ENCODE measurements at regions not wholly inside any gene's neighbourhood (a gene's known extent, or its start where the extent isn't known, plus 50 kb on each side); places are given as distances from the start of the nearest gene placed in this dataset.

- no peak overlapping the region for H3K27ac ChIP-seq (ENCODE audit: low read depth in 1 of 2, low read length in 2 of 2)
- CTCF ChIA-PET: no interaction called here
- no peak overlapping the region for H3K4me3 ChIP-seq (ENCODE audit: low read length)
- H3K36me3 ChIP-seq (ENCODE audit: insufficient read depth, low read length): no peaks in the 10 kb centered on the region
- Mint-ChIP-seq H3K27ac (no peak overlapping the region), H3K9me3 (peaks cover 5% of the 10 kb centered on the region), H3K4me1 (ENCODE audit: low read depth) (no peaks in the 10 kb centered on the region), H3K36me3 (ENCODE audit: low read depth) (no peaks in the 10 kb centered on the region), H3K27me3 (peaks cover 14% of the 10 kb centered on the region), H3K4me3 (no peak overlapping the region)
- TF ChIP-seq CTCF (IDR thresholded peaks at IDR 0.05): no peak
- intact Hi-C loops (cut with DNase I, micrococcal nuclease): no loop called here
- no peaks in the 10 kb centered on the region for H3K9me3 ChIP-seq (ENCODE audit: control insufficient read depth in 1 of 2, insufficient read depth in 1 of 2, low read length in 2 of 2)
- H3K27me3 ChIP-seq (ENCODE audit: control insufficient read depth in 1 of 2, insufficient read depth in 2 of 2, low read length in 2 of 2): peaks cover 0 to 2% of the 10 kb centered on the region in 2 experiments
- ATAC-seq (ENCODE audit: poor library complexity) (no peak), DNase-seq (no peak)
- no peaks in the 10 kb centered on the region for H3K4me1 ChIP-seq (ENCODE audit: insufficient read depth, low read length)
- POLR2A ChIA-PET: no interaction called here
These were observed 165.8 kb upstream of the EEF1E1 start for GRCh38 chr6:8268156-8268555.

GRCh38 chr6:8260610-8261009 is 158.3 kb upstream of the EEF1E1 start:
- no peak for TF ChIP-seq CTCF (IDR thresholded peaks at IDR 0.05)
- Mint-ChIP-seq H3K4me1 (ENCODE audit: low read depth) (no peaks in the 10 kb centered on the region), H3K9me3 (no peaks in the 10 kb centered on the region), H3K27me3 (peaks cover 33% of the 10 kb centered on the region), H3K4me3 (no peak overlapping the region), H3K27ac (no peak overlapping the region), H3K36me3 (ENCODE audit: low read depth) (no peaks in the 10 kb centered on the region)
- DNase-seq (no peak), ATAC-seq (ENCODE audit: poor library complexity) (no peak)
- Histone ChIP-seq H3K27ac (ENCODE audit: low read depth in 1 of 2, low read length in 2 of 2) (no peak overlapping the region), H3K9me3 (ENCODE audit: control insufficient read depth in 1 of 2, insufficient read depth in 1 of 2, low read length in 2 of 2) (no peaks in the 10 kb centered on the region), H3K27me3 (ENCODE audit: control insufficient read depth in 1 of 2, insufficient read depth in 2 of 2, low read length in 2 of 2) (no peaks in the 10 kb centered on the region), H3K4me1 (ENCODE audit: insufficient read depth, low read length) (no peaks in the 10 kb centered on the region), H3K36me3 (ENCODE audit: insufficient read depth, low read length) (no peaks in the 10 kb centered on the region), H3K4me3 (ENCODE audit: low read length) (no peak overlapping the region)
- intact Hi-C loops (cut with DNase I, micrococcal nuclease): no loop called here
- ChIA-PET POLR2A (no interaction called here), CTCF (interaction anchor here (0.8 kb wide), 1 partner anchor 9 kb away, joined by 3 read pairs; no protein-coding TSS in a partner anchor)

DNA sequence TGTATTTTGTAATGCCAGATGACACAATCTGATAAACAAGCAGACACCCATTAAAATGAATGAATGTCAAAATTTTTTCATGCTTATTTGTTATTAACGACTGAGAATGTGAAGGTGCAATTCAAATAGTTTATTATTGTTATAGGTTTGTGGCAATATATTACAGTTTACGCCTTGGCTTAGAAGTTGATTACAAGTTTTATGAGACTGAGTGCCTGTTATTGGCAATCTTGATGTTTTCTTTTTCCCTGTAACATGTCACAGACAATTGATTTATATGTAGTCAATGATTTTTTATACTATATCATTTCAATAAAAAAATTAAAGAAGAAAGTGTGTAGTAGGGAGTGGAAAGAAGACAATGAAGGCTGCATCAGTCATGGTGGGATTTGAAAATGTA is 144.1 kb upstream of the EEF1E1 start:
- H3K27me3 Mint-ChIP-seq: peaks cover 56% of the 10 kb centered on the region
- ChIA-PET POLR2A (no interaction called here), CTCF (no interaction called here)

More for the DNA sequence above, 144.1 kb upstream of the EEF1E1 start:
- intact Hi-C loops (cut with DNase I, micrococcal nuclease): no loop called here
- H3K4me3 ChIP-seq (ENCODE audit: low read length): no peak overlapping the region
- no peak for TF ChIP-seq CTCF (IDR thresholded peaks at IDR 0.05)
- no peaks in the 10 kb centered on the region for H3K36me3 ChIP-seq (ENCODE audit: insufficient read depth, low read length)
- no peak for ATAC-seq (ENCODE audit: poor library complexity)
- H3K36me3 Mint-ChIP-seq (ENCODE audit: low read depth): no peaks in the 10 kb centered on the region
- H3K9me3 Mint-ChIP-seq: no peaks in the 10 kb centered on the region
- no peak overlapping the region for H3K27ac ChIP-seq (ENCODE audit: low read depth in 1 of 2, low read length in 2 of 2)
- no peaks in the 10 kb centered on the region for H3K4me1 ChIP-seq (ENCODE audit: insufficient read depth, low read length)
- no peak for DNase-seq
- H3K4me1 Mint-ChIP-seq (ENCODE audit: low read depth): no peaks in the 10 kb centered on the region
- H3K27me3 ChIP-seq (ENCODE audit: control insufficient read depth in 1 of 2, insufficient read depth in 2 of 2, low read length in 2 of 2): no peaks in the 10 kb centered on the region
- H3K4me3 Mint-ChIP-seq: no peak overlapping the region
- no peaks in the 10 kb centered on the region for H3K9me3 ChIP-seq (ENCODE audit: control insufficient read depth in 1 of 2, insufficient read depth in 1 of 2, low read length in 2 of 2)
- no peak overlapping the region for H3K27ac Mint-ChIP-seq

Measured in CD4-positive, alpha-beta T cell (primary cell).